Common myeloid progenitor, CD34-positive (primary cell): ENCODE measurements at regions not wholly inside any gene's neighbourhood (a gene's known extent, or its start where the extent isn't known, plus 50 kb on each side); places are given as distances from the start of the nearest gene placed in this dataset.

ENCODE experiments used
- CTCF ChIA-PET: fragments of 350-600 bp; sonication (Branson Sonifier 250); formaldehyde crosslinking; loops from one replicate; lab custom pipeline; 2021; ENCODE audit warnings: antibody characterized with exemption; lab: Charles Lee
- POLR2A ChIA-PET: fragments of 350-600 bp; sonication (Branson Sonifier 250); formaldehyde crosslinking; loops from one replicate; lab custom pipeline; 2021; ENCODE audit warnings: antibody characterized with exemption; lab: Charles Lee
- DNase-seq, 3 donors: peaks; one replicate each; pipeline versions ENCODE4 v3.0.0 to v3.0.0-alpha.2; 2013
- H3K27ac ChIP-seq, 2 experiments: 1 replicate in 1 of 2; 2 replicates in 1 of 2; pipeline ENCODE4 v1.7.0; 2013; ENCODE audit warnings: inconsistent platforms in 2 of 2, low read length in 2 of 2, mild to moderate bottlenecking in 2 of 2, low read depth in 1 of 2, moderate library complexity in 1 of 2; ENCODE audit not compliant: severe bottlenecking in 2 of 2, insufficient read depth in 1 of 2, poor library complexity in 1 of 2
- H3K27me3 ChIP-seq, 5 experiments: replicated peaks in 2 of 5; 1 replicate in 3 of 5; 2 replicates in 2 of 5; pipeline versions ENCODE4 v1.6.1 to v1.7.0; 2013; ENCODE audit warnings: low read length in 4 of 5, mild to moderate bottlenecking in 2 of 5, moderate library complexity in 2 of 5, inconsistent platforms in 1 of 5; ENCODE audit not compliant: insufficient read depth in 5 of 5, control insufficient read depth in 4 of 5
- H3K36me3 ChIP-seq, 4 experiments: 1 replicate in 2 of 4; 2 replicates in 2 of 4; pipeline versions ENCODE4 v1.6.1 to v1.7.0; 2013; ENCODE audit warnings: low read length in 3 of 4, control low read depth in 1 of 4, mild to moderate bottlenecking in 1 of 4; ENCODE audit not compliant: control insufficient read depth in 4 of 4, insufficient read depth in 4 of 4
- H3K4me1 ChIP-seq, 4 experiments: 1 replicate in 3 of 4; 2 replicates in 1 of 4; pipeline versions ENCODE4 v1.6.1 to v1.7.1; 2013; ENCODE audit warnings: low read length in 3 of 4, mild to moderate bottlenecking in 3 of 4, control low read depth in 1 of 4, inconsistent platforms in 1 of 4, moderate library complexity in 1 of 4; ENCODE audit not compliant: control insufficient read depth in 4 of 4, insufficient read depth in 4 of 4; ENCODE audit errors: control extremely low read depth in 1 of 4
- H3K4me3 ChIP-seq, 7 experiments: 1 replicate in 4 of 7; 2 replicates in 3 of 7; pipeline versions ENCODE4 v1.5.1 to v1.7.0; 2013; ENCODE audit warnings: mild to moderate bottlenecking in 7 of 7, low read length in 6 of 7, moderate library complexity in 6 of 7, inconsistent platforms in 2 of 7, low read depth in 2 of 7, control low read depth in 1 of 7; ENCODE audit not compliant: insufficient read depth in 4 of 7, control insufficient read depth in 1 of 7; ENCODE audit errors: extremely low read depth in 1 of 7
- H3K9me3 ChIP-seq, 5 experiments: 1 replicate in 4 of 5; 2 replicates in 1 of 5; pipeline versions ENCODE4 v1.6.1 to v1.7.1; 2013; ENCODE audit warnings: low read length in 4 of 5, mild to moderate bottlenecking in 2 of 5, inconsistent platforms in 1 of 5, low read depth in 1 of 5, moderate library complexity in 1 of 5; ENCODE audit not compliant: control insufficient read depth in 4 of 5, insufficient read depth in 2 of 5; ENCODE audit errors: control extremely low read depth in 1 of 5
- WGBS: methylation state at CpG from one replicate; pipeline ENCODE4 v1.1.5; 2013; ENCODE audit not compliant: insufficient coverage; 5-methylcytosine and 5-hydroxymethylcytosine counted together

GRCh38 chr3:102090721-102091045 lies 241.4 kb downstream of the NFKBIZ start:
- 100% methylated on average over 3 of the region's 3 CpGs for WGBS
- H3K9me3 ChIP-seq, result no peaks in the 10 kb centered on the region
- no peak overlapping the region for H3K4me3 ChIP-seq
- H3K36me3 ChIP-seq, result no peaks in the 10 kb centered on the region
- peaks cover 11 to 30% (median 13%) of the 10 kb centered on the region in 4 experiments for H3K4me1 ChIP-seq
- no peaks in the 10 kb centered on the region for H3K27me3 ChIP-seq
- H3K27ac ChIP-seq, result no peak overlapping the region
- no peak for DNase-seq
- ChIA-PET POLR2A (no interaction called here), CTCF (interaction anchor here (0.9 to 1.5 kb wide), 2 partner anchors 11 to 121 kb away, joined by 3 read pairs; no protein-coding TSS in a partner anchor)

DNA sequence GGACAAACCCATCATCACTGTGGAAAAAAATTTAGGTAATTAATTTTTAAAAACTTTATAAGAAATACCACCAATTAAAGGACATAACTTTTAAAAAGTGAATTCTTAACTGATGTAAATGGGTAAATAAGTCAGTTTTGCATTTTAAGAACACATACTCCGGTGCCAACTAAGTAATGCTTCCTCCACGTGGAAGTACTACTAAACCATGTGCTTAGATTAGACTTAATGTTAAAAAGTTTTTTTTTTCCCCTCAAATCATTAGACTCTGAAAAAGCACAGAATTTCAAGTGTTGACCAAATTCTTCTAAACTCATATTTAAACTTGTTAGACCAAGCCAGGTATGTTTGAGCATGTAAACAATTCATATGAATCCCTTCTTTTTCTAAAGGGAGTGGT lies 242.0 kb downstream of the NFKBIZ start:
- CTCF ChIA-PET, result interaction anchor here (0.9 kb wide), 1 partner anchor 121 kb away, joined by 3 read pairs; no protein-coding TSS in a partner anchor
- WGBS, result no CpG with 5 or more reads among the region's 2 CpGs
- POLR2A ChIA-PET, result no interaction called here

GRCh38 chr3:102092617-102093466 lies 243.5 kb downstream of the NFKBIZ start:
- ChIA-PET POLR2A (interaction anchor here (0.6 kb wide), 1 partner anchor 241 kb away, joined by 3 read pairs; no protein-coding TSS in a partner anchor), CTCF (interaction anchor here (0.9 to 1.5 kb wide), 2 partner anchors 14 to 67 kb away, joined by 3 to 4 read pairs; no protein-coding TSS in a partner anchor)
- H3K4me3 ChIP-seq, result peak overlapping the region in 2 of 7 experiments; percentile 14 to 49

More for the DNA sequence above, 242.0 kb downstream of the NFKBIZ start:
- Histone ChIP-seq H3K4me3 (no peak overlapping the region), H3K9me3 (peaks cover 0 to 1% (median 0%) of the 10 kb centered on the region in 5 experiments), H3K4me1 (peaks cover 11 to 30% (median 13%) of the 10 kb centered on the region in 4 experiments), H3K36me3 (no peaks in the 10 kb centered on the region), H3K27ac (no peak overlapping the region), H3K27me3 (no peaks in the 10 kb centered on the region)
- no peak for DNase-seq

DNA sequence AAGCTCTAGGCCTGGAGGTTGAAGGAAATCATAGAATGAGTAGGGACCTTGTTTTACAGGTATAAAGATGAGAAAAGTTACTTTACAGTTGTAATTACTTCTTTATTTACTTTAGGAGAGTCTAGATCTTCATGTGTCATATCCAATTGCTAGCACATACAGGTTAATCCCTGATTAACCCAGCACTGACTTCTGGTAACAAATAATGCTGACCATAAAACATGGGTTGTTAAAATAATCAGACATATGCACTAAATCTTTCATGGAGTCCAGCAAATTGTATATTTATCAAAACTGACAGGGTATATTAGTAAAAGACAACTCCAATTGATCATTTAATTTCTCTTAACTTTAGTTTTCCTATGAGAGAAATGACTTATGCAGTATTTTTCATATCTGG lies 245.2 kb downstream of the NFKBIZ start:
- CTCF ChIA-PET, result interaction anchor here (1.1 to 1.3 kb wide), 2 partner anchors 130 to 172 kb away, joined by 3 read pairs; no protein-coding TSS in a partner anchor
- H3K36me3 ChIP-seq, result no peaks in the 10 kb centered on the region
- H3K4me1 ChIP-seq, result peaks cover 11 to 30% (median 13%) of the 10 kb centered on the region in 4 experiments
- H3K27me3 ChIP-seq, result no peaks in the 10 kb centered on the region
- no peak overlapping the region for H3K27ac ChIP-seq
- no peak for DNase-seq
- H3K4me3 ChIP-seq, result no peak overlapping the region
- H3K9me3 ChIP-seq, result peaks cover 0 to 1% (median 0%) of the 10 kb centered on the region in 5 experiments
- POLR2A ChIA-PET, result no interaction called here

More at GRCh38 chr3:102092617-102093466, 243.5 kb downstream of the NFKBIZ start:
- Histone ChIP-seq H3K27ac (no peak overlapping the region), H3K9me3 (peaks cover 0 to 1% (median 0%) of the 10 kb centered on the region in 5 experiments), H3K36me3 (no peaks in the 10 kb centered on the region), H3K4me1 (peaks cover 11 to 30% (median 13%) of the 10 kb centered on the region in 4 experiments), H3K27me3 (no peaks in the 10 kb centered on the region)
- DNase-seq, result peak; percentile 51 to 84 (median 71)
- WGBS, result 0% methylated on average over 2 of the region's 5 CpGs

- WGBS, result 100% methylated on average over 1 of the region's 1 CpG
- CTCF ChIA-PET, result interaction anchor here (1.1 to 1.4 kb wide), 3 partner anchors 10 to 172 kb away, joined by 3 read pairs; no protein-coding TSS in a partner anchor
- DNase-seq, result no peak
- no peak overlapping the region for H3K27ac ChIP-seq
- H3K4me3 ChIP-seq, result no peak overlapping the region
- H3K9me3 ChIP-seq, result peaks cover 0 to 1% (median 0%) of the 10 kb centered on the region in 5 experiments
- no peaks in the 10 kb centered on the region for H3K27me3 ChIP-seq
- H3K4me1 ChIP-seq, result peaks cover 11 to 30% (median 13%) of the 10 kb centered on the region in 4 experiments
- POLR2A ChIA-PET, result no interaction called here
- H3K36me3 ChIP-seq, result no peaks in the 10 kb centered on the region
Measured at GRCh38 chr3:102095383-102095782, 246.1 kb downstream of the NFKBIZ start.

DNA sequence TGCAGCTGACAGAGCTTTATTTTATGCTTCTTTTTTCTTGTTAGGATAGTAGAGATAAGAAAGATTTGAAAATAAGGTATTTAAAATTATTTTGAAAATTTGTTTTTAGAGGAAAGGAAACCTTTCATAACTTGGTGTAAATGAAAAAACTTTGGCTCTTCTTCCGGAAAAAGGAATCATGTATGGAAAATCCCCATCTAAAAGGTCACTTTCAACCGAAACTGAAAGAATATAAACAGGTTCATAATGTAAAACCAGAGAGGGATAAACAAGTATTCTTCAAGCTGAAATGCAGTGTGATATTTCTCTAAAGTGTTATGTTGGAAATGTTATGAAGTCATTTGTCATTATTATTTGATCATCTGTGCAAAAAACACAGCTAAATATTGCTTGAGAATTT lies 246.8 kb downstream of the NFKBIZ start:
- CTCF ChIA-PET, result interaction anchor here (1.3 to 1.4 kb wide), 2 partner anchors 9 to 173 kb away, joined by 3 read pairs; no protein-coding TSS in a partner anchor
- H3K9me3 ChIP-seq, result peaks cover 0 to 1% (median 0%) of the 10 kb centered on the region in 5 experiments
- no peak overlapping the region for H3K4me3 ChIP-seq
- 100% methylated on average over 1 of the region's 2 CpGs for WGBS
- peaks cover 11 to 26% (median 13%) of the 10 kb centered on the region in 4 experiments for H3K4me1 ChIP-seq
- POLR2A ChIA-PET, result no interaction called here
- no peak overlapping the region for H3K27ac ChIP-seq
- DNase-seq, result no peak
- H3K27me3 ChIP-seq, result no peaks in the 10 kb centered on the region
- H3K36me3 ChIP-seq, result no peaks in the 10 kb centered on the region
